GM12873 (cell line): ENCODE measurements at regions not wholly inside any gene's neighbourhood (a gene's known extent, or its start where the extent isn't known, plus 50 kb on each side); places are given as distances from the start of the nearest gene placed in this dataset.

ENCODE experiments used
- TF ChIP-seq, protein P1 (sequence below): IDR thresholded peaks from 2 replicates; pipeline ENCODE4 v1.5.1; 2012; ENCODE audit warnings: low read depth, mild to moderate bottlenecking, moderate library complexity, low read length, control low read depth; ENCODE audit not compliant: insufficient read depth; ENCODE audit errors: missing control alignments

DNA sequence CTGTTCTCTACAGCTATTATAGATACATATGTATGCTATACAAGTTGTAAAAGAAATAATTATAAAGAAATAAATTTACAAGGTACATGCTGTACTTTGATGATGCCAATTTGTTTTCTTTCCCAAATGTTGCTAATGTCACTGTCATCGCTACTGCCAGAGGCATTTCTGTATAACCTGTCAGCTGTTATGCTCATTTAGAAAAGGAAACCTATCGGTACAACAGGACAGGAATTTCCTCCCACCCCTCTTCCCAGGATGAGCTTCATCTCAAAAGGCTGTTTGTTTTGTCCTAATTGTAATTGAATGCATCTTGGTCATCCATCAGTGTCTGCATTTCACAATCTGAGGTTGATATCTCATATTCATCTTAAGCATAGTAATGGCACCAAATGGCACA is 975.7 kb downstream of the TTLL7 start:
- TF ChIP-seq, protein P1, sequence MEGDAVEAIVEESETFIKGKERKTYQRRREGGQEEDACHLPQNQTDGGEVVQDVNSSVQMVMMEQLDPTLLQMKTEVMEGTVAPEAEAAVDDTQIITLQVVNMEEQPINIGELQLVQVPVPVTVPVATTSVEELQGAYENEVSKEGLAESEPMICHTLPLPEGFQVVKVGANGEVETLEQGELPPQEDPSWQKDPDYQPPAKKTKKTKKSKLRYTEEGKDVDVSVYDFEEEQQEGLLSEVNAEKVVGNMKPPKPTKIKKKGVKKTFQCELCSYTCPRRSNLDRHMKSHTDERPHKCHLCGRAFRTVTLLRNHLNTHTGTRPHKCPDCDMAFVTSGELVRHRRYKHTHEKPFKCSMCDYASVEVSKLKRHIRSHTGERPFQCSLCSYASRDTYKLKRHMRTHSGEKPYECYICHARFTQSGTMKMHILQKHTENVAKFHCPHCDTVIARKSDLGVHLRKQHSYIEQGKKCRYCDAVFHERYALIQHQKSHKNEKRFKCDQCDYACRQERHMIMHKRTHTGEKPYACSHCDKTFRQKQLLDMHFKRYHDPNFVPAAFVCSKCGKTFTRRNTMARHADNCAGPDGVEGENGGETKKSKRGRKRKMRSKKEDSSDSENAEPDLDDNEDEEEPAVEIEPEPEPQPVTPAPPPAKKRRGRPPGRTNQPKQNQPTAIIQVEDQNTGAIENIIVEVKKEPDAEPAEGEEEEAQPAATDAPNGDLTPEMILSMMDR: no peak

DNA sequence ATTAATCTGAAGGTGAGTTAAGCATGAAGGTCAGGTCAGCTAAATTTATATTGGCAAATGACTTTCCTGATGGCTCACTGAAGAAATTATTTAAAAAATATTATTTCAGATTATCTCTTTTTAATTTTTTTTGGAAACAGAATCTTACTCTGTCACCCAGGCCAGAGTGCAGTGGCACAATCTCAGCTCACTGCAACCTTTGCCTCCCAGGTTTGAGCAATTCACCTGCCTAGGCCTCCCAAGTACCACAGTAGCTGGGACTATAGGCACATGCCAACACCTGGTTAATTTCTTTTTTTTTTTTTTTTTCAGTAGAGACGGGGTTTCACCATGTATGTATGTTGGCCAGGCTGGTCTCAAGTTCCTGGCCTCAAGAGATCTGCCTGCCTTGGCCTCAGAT is 976.7 kb downstream of the TTLL7 start:
- TF ChIP-seq, protein P1: no peak

DNA sequence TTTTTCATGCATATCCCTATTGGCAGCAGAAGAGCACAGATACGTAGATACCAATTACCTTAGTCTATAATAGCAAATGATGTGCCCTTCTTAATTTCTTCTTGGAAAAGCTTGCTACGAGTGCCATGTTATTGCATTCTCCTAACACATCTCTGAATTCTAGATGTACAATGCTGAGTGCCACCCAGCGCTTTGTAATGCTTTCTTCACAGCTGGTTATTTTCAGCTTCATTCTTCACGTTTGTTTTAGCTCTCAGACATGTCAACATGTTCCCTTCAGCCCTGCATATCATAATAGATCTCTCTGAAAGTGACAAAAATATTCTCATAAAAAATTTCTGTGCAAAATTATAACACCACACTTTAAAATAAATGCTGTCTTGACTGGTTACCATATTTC is 981.2 kb downstream of the TTLL7 start:
- TF ChIP-seq, protein P1: no peak

DNA sequence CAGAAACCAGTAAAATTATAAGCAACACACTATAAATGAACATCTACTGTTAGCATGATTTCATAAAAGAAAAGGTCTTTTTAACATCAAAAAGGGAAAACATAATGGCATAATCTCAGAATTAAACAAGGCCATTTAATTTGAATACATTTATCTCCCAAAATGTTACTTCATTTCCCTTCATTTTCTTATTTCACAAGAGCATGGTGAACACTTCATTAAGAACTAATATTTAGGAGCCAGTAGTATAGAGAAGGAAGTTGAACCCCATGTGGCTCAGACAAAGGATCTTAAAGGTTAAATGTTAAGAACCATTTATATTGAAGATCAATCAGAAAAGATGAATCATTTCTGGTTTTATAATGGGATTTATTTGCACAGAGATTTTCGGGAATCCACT is 981.7 kb downstream of the TTLL7 start:
- TF ChIP-seq, protein P1: no peak

DNA sequence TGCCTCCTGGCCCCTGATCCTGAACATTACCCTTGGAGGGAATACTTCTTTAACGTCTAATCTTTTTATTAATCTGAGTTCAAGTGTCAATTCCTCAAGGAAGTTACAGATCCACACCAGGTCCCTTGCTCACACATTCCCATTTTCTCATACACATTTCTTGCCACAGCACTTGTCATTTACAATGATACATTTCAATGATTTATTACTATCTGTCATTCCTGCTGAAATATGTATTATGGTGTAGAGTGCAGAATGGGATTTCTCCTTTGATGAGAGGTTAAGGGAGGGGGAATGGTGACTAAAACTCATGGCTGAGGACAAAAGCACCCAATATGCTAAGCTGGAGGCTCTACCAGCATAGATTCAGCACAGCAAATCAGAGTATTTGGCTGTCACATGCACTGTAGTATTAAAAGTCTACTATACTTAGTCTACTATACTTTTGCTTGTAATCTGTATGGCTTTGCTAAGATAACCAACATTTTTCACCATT is 982.5 kb downstream of the TTLL7 start:
- TF ChIP-seq, protein P1: no peak

DNA sequence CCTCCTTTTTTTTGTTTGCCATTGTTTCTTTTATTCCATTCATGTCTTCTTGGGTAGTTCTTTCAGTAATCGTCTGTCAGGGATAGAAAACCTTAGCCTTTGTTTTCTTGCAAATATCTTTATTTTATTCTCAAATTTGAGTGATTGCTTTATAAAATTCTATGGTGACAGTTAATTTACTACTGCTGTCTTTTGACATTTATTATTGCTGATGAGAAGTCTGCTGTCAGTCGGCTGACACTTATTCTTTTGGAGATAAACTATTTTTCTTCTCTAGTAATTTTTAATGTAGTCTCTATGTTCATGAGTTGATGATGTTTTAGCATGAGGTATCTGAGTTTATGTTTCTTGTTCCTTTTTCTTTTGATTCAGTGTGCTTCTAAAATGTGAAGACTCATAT is 983.8 kb downstream of the TTLL7 start:
- TF ChIP-seq, protein P1: no peak

DNA sequence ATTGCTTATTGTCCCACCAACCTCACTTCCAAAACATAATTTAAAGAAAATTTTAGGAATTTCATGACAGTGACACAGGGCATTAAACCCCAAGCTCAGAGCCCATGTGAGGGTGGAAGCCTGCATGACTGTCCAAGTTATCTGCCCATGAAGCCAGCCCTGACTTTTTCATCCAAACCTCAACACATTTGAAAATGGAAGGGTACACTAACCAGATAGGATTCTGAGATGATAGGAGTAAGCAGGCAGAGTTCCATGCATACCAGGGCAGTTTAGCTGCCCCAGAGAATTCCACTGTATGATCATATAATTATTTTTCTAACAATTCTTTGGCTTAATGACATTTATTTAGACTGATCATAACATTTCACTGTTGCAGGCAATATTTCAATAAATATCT is 986.0 kb downstream of the TTLL7 start:
- TF ChIP-seq, protein P1: no peak
